ENCODE measurements at regions not wholly inside any gene's neighbourhood (a gene's known extent, or its start where the extent isn't known, plus 50 kb on each side); places are given as distances from the start of the nearest gene placed in this dataset.

GRCh38 chr16:65308506-65308905, 186.6 kb upstream of the CDH11 start:
- no peak for TF ChIP-seq CTCF (conservative IDR thresholded peaks at IDR 0.05 in 1 of 2, IDR thresholded peaks at IDR 0.05 in 1 of 2; ENCODE audit: low read depth in 1 of 2, low read length in 2 of 2)
- no peak for TF ChIP-seq EZH2 (IDR thresholded peaks at IDR 0.05; ENCODE audit: low read length, missing control alignments)
